A673 (cell line): ENCODE measurements at regions not wholly inside any gene's neighbourhood (a gene's known extent, or its start where the extent isn't known, plus 50 kb on each side); places are given as distances from the start of the nearest gene placed in this dataset.

Experiments
- BruUV-seq: library from RNA; stranded (reverse); fragments of 400-500 nt; replicated peaks from 2 replicates; lab custom pipeline; 2021; lab: Mats Ljungman, UMichigan
- CTCF ChIA-PET: fragments of 300-600 bp; sonication (Branson Sonifier 250); formaldehyde crosslinking; loops from one replicate; lab custom pipeline; 2022; ENCODE audit warnings: antibody characterized with exemption; lab: Charles Lee
- POLR2A ChIA-PET: fragments of 300-600 bp; sonication (Branson Sonifier 250); formaldehyde crosslinking; loops from one replicate; lab custom pipeline; 2022; ENCODE audit warnings: antibody characterized with exemption; ENCODE audit not compliant: low non-redundant PET; lab: Charles Lee
- DNase-seq: peaks from one replicate; pipeline ENCODE4 v3.0.0-alpha.2; 2015; ENCODE audit warnings: low spot score
- H3K27ac ChIP-seq: fragments of 200-600 bp; sonication (generic); 2 replicates; pipeline ENCODE4 v1.5.1; 2016; ENCODE audit warnings: mixed run types, low read depth, mild to moderate bottlenecking, mixed read lengths, antibody characterized with exemption, low read length; ENCODE audit not compliant: poor library complexity, severe bottlenecking
- H3K27me3 ChIP-seq: fragments of 200-600 bp; sonication (generic); replicated peaks from 2 replicates; pipeline ENCODE4 v1.6.1; 2017; ENCODE audit warnings: mixed run types, low read depth, mild to moderate bottlenecking, mixed read lengths, antibody characterized with exemption, low read length; ENCODE audit not compliant: insufficient read depth, poor library complexity
- H3K36me3 ChIP-seq: fragments of 200-600 bp; sonication (generic); 2 replicates; pipeline ENCODE4 v1.6.1; 2016; ENCODE audit warnings: mixed run types, mild to moderate bottlenecking, mixed read lengths, antibody characterized with exemption, low read length; ENCODE audit not compliant: insufficient read depth, poor library complexity, severe bottlenecking
- H3K4me1 ChIP-seq: fragments of 200-600 bp; sonication (generic); 2 replicates; pipeline ENCODE4 v1.6.1; 2017; ENCODE audit warnings: mixed run types, mild to moderate bottlenecking, mixed read lengths, antibody characterized with exemption, low read length; ENCODE audit not compliant: insufficient read depth, poor library complexity, severe bottlenecking
- H3K4me3 ChIP-seq: fragments of 200-600 bp; sonication (generic); 2 replicates; pipeline ENCODE4 v1.5.1; 2016; ENCODE audit warnings: low read depth, mixed run types, mild to moderate bottlenecking, mixed read lengths, low read length; ENCODE audit not compliant: poor library complexity, severe bottlenecking
- H3K9me3 ChIP-seq: fragments of 200-600 bp; sonication (generic); 2 replicates; pipeline ENCODE4 v1.6.1; 2016; ENCODE audit warnings: mixed run types, low read depth, mild to moderate bottlenecking, mixed read lengths, antibody characterized with exemption, low read length; ENCODE audit not compliant: poor library complexity, severe bottlenecking
- CTCF ChIP-seq: fragments of 300-800, 200-600 bp; sonication (generic); conservative IDR thresholded peaks from 2 replicates; pipeline ENCODE4 v1.5.1; 2017; ENCODE audit warnings: low read depth, mild to moderate bottlenecking, antibody characterized with exemption, low read length, moderate library complexity, mixed read lengths
- EZH2 ChIP-seq: fragments of 200-600 bp; sonication (generic); IDR thresholded peaks from 2 replicates; pipeline ENCODE4 v1.6.1; 2017; ENCODE audit warnings: borderline replicate concordance, low read depth, mild to moderate bottlenecking, mixed read lengths, antibody characterized with exemption, low read length; ENCODE audit not compliant: poor library complexity, severe bottlenecking
- intact Hi-C: fragments of 100-400 bp; cut with micrococcal nuclease; formaldehyde crosslinking; loops from one replicate; pipeline ENCODE4 v1.10.0; 2022; ENCODE audit not compliant: unreplicated experiment

GRCh38 chr10:32156031-32156495 is 99.8 kb upstream of the KIF5B start:
- DNase-seq = no peak
- Histone ChIP-seq H3K36me3 (no peaks in the 10 kb centered on the region), H3K9me3 (peaks cover 11% of the 10 kb centered on the region), H3K4me3 (no peak overlapping the region), H3K27ac (no peak overlapping the region), H3K27me3 (no peaks in the 10 kb centered on the region), H3K4me1 (no peaks in the 10 kb centered on the region)
- intact Hi-C loops = no loop called here
- CTCF ChIA-PET = no interaction called here
- POLR2A ChIA-PET = no interaction called here
- TF ChIP-seq CTCF (no peak), EZH2 (no peak)
- BruUV-seq = no TSS peak

GRCh38 chr10:32155075-32155516 is 98.9 kb upstream of the KIF5B start:
- CTCF ChIA-PET = no interaction called here
- Histone ChIP-seq H3K36me3 (no peaks in the 10 kb centered on the region), H3K9me3 (peaks cover 11% of the 10 kb centered on the region), H3K4me1 (no peaks in the 10 kb centered on the region), H3K4me3 (no peak overlapping the region), H3K27ac (no peak overlapping the region), H3K27me3 (no peaks in the 10 kb centered on the region)
- no peak for TF ChIP-seq CTCF
- TF ChIP-seq EZH2 = no peak
- POLR2A ChIA-PET = no interaction called here
- no peak for DNase-seq
- intact Hi-C loops = no loop called here
- no TSS peak for BruUV-seq

GRCh38 chr10:32153931-32154330 is 97.7 kb upstream of the KIF5B start:
- Histone ChIP-seq H3K27me3 (no peaks in the 10 kb centered on the region), H3K27ac (no peak overlapping the region), H3K36me3 (no peaks in the 10 kb centered on the region), H3K9me3 (peaks cover 11% of the 10 kb centered on the region), H3K4me3 (no peak overlapping the region), H3K4me1 (no peaks in the 10 kb centered on the region)
- DNase-seq = no peak
- TF ChIP-seq CTCF (no peak), EZH2 (no peak)
- POLR2A ChIA-PET = no interaction called here
- BruUV-seq = no TSS peak
- intact Hi-C loops = no loop called here
- CTCF ChIA-PET = no interaction called here
